SU-DHL-6 (cell line): ENCODE measurements at regions not wholly inside any gene's neighbourhood (a gene's known extent, or its start where the extent isn't known, plus 50 kb on each side); places are given as distances from the start of the nearest gene placed in this dataset.

ENCODE experiments used
- CTCF ChIP-seq: fragments of 200-600 bp; sonication (generic); IDR thresholded peaks from one replicate; pipeline ENCODE4 v1.5.1; 2017; ENCODE audit warnings: antibody characterized with exemption, mild to moderate bottlenecking, low read length, moderate library complexity; ENCODE audit not compliant: insufficient read depth, poor library complexity, severe bottlenecking
- EZH2phosphoT487 ChIP-seq: fragments of 200-600 bp; sonication (generic), shearing (Covaris generic); conservative IDR thresholded peaks from 2 replicates; pipeline ENCODE4 v1.6.1; 2018; ENCODE audit warnings: mild to moderate bottlenecking, antibody characterized with exemption, low read length, moderate library complexity, mixed read lengths

DNA sequence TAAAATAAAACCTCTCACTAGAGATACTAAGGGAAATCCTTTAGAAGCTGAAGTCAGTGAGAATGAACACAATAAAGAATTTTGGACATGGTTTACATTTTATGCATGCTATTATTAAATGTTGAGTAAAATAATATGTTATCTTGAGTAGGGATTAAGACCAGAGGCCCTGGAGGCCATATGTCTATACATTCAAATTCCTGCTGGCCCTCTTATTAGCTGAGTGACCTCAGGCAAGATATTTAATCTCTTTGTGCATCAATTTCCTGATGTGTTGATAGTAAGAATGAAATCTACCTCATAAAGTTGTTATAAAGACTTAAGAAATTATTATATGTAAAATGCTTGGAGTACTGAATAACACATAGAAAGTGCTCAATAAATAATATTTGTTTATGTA lies 281.1 kb upstream of the KLF4 start:
- TF ChIP-seq CTCF (no peak), EZH2phosphoT487 (no peak)
